ENCODE measurements at regions not wholly inside any gene's neighbourhood (a gene's known extent, or its start where the extent isn't known, plus 50 kb on each side); places are given as distances from the start of the nearest gene placed in this dataset.

DNA sequence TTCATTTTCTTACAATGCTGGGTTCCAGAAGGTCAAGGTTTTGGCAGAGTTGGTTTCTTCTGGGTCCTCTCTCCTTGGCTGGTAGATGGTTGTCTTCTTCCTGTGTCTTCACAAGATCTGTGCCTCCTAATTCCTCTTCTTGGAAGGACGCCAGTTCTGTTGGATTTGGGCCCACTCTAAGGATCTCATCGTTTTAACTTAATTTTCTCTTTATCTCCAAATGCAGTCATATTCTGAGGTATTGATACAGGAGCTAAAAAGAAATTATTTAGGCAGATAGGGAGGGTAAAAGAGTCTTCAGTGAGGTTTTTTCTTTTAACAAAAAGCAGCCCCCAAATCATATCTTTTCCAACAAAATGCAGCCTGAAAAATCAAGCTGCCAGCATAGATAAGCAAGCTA lies 998.4 kb downstream of the SOCS6 start (continued):
- TF ChIP-seq, protein P1, sequence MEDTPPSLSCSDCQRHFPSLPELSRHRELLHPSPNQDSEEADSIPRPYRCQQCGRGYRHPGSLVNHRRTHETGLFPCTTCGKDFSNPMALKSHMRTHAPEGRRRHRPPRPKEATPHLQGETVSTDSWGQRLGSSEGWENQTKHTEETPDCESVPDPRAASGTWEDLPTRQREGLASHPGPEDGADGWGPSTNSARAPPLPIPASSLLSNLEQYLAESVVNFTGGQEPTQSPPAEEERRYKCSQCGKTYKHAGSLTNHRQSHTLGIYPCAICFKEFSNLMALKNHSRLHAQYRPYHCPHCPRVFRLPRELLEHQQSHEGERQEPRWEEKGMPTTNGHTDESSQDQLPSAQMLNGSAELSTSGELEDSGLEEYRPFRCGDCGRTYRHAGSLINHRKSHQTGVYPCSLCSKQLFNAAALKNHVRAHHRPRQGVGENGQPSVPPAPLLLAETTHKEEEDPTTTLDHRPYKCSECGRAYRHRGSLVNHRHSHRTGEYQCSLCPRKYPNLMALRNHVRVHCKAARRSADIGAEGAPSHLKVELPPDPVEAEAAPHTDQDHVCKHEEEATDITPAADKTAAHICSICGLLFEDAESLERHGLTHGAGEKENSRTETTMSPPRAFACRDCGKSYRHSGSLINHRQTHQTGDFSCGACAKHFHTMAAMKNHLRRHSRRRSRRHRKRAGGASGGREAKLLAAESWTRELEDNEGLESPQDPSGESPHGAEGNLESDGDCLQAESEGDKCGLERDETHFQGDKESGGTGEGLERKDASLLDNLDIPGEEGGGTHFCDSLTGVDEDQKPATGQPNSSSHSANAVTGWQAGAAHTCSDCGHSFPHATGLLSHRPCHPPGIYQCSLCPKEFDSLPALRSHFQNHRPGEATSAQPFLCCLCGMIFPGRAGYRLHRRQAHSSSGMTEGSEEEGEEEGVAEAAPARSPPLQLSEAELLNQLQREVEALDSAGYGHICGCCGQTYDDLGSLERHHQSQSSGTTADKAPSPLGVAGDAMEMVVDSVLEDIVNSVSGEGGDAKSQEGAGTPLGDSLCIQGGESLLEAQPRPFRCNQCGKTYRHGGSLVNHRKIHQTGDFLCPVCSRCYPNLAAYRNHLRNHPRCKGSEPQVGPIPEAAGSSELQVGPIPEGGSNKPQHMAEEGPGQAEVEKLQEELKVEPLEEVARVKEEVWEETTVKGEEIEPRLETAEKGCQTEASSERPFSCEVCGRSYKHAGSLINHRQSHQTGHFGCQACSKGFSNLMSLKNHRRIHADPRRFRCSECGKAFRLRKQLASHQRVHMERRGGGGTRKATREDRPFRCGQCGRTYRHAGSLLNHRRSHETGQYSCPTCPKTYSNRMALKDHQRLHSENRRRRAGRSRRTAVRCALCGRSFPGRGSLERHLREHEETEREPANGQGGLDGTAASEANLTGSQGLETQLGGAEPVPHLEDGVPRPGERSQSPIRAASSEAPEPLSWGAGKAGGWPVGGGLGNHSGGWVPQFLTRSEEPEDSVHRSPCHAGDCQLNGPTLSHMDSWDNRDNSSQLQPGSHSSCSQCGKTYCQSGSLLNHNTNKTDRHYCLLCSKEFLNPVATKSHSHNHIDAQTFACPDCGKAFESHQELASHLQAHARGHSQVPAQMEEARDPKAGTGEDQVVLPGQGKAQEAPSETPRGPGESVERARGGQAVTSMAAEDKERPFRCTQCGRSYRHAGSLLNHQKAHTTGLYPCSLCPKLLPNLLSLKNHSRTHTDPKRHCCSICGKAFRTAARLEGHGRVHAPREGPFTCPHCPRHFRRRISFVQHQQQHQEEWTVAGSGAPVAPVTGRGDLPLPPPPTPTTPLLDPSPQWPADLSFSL (CRISPR knock-in tag; IDR thresholded peaks at IDR 0.05), result no peak
- TF ChIP-seq MAFG (CRISPR knock-in tag; IDR thresholded peaks at IDR 0.05) (no peak), ZNF672 (CRISPR knock-in tag; IDR thresholded peaks at IDR 0.05) (no peak), ZNF232 (CRISPR knock-in tag; IDR thresholded peaks at IDR 0.05; ENCODE audit: borderline replicate concordance) (no peak), ZBTB14 (CRISPR knock-in tag; IDR thresholded peaks at IDR 0.05) (no peak), SKI (IDR thresholded peaks at IDR 0.05; ENCODE audit: partially characterized antibody) (no peak), ZNF335 (CRISPR knock-in tag; IDR thresholded peaks at IDR 0.05) (no peak), RCOR2 (CRISPR knock-in tag; IDR thresholded peaks at IDR 0.05) (no peak), ARNT2 (CRISPR knock-in tag; IDR thresholded peaks at IDR 0.05; ENCODE audit: low read depth) (no peak), IRF9 (CRISPR knock-in tag; IDR thresholded peaks at IDR 0.05; ENCODE audit: borderline replicate concordance) (no peak), NFYB (CRISPR knock-in tag; IDR thresholded peaks at IDR 0.05) (no peak)
- TF ChIP-seq, protein P2, sequence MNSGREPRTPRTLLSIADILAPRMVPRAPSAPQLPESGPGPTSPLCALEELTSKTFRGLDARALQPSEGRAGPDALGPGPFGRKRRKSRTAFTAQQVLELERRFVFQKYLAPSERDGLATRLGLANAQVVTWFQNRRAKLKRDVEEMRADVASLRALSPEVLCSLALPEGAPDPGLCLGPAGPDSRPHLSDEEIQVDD (CRISPR knock-in tag; IDR thresholded peaks at IDR 0.05; ENCODE audit: borderline replicate concordance), result no peak
- TF ChIP-seq, protein P3, sequence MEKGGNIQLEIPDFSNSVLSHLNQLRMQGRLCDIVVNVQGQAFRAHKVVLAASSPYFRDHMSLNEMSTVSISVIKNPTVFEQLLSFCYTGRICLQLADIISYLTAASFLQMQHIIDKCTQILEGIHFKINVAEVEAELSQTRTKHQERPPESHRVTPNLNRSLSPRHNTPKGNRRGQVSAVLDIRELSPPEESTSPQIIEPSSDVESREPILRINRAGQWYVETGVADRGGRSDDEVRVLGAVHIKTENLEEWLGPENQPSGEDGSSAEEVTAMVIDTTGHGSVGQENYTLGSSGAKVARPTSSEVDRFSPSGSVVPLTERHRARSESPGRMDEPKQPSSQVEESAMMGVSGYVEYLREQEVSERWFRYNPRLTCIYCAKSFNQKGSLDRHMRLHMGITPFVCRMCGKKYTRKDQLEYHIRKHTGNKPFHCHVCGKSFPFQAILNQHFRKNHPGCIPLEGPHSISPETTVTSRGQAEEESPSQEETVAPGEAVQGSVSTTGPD (CRISPR knock-in tag; IDR thresholded peaks at IDR 0.05), result no peak
- TF ChIP-seq, protein P4, sequence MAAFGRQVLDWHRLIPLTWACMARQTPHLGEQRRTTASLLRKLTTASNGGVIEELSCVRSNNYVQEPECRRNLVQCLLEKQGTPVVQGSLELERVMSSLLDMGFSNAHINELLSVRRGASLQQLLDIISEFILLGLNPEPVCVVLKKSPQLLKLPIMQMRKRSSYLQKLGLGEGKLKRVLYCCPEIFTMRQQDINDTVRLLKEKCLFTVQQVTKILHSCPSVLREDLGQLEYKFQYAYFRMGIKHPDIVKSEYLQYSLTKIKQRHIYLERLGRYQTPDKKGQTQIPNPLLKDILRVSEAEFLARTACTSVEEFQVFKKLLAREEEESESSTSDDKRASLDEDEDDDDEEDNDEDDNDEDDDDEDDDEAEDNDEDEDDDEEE (CRISPR knock-in tag; IDR thresholded peaks at IDR 0.05), result no peak

All from HepG2 (cell line).